ENCODE measurements at regions not wholly inside any gene's neighbourhood (a gene's known extent, or its start where the extent isn't known, plus 50 kb on each side); places are given as distances from the start of the nearest gene placed in this dataset.
"Not testable (repeated sequence)": the region's sequence is repeated elsewhere in the genome, so short reads cannot be mapped to it uniquely, and the experiment has no call there.

- not testable (repeated sequence) for DNase-seq
These were observed 51.8 kb upstream of the HABP2 start for GRCh38 chr10:113501031-113501430.

All from NCI-H1436 (cell line).